SK-MEL-5 (cell line): ENCODE measurements at regions not wholly inside any gene's neighbourhood (a gene's known extent, or its start where the extent isn't known, plus 50 kb on each side); places are given as distances from the start of the nearest gene placed in this dataset.
"Not testable (repeated sequence)": the region's sequence is repeated elsewhere in the genome, so short reads cannot be mapped to it uniquely, and the experiment has no call there.

Experiments
- DNase-seq: peaks from one replicate; pipeline ENCODE4 v3.0.0-alpha.2; 2016; ENCODE audit warnings: low read depth, low spot score
- in situ Hi-C: cut with HindIII; loops from 2 replicates; pipeline ENCODE4 v1.10.0; 2016; ENCODE audit warnings: low sequenced_read_pairs, high pct_unique_total_duplicates, low pct_unique_long_range_greater_than_20kb

GRCh38 chr7:51606601-51607154, 290.1 kb upstream of the COBL start:
- in situ Hi-C loops: no loop called here
- DNase-seq: no peak

- DNase-seq: no peak
- in situ Hi-C loops: no loop called here
Observed at GRCh38 chr7:51602376-51602775, 285.8 kb upstream of the COBL start.

- in situ Hi-C loops: no loop called here
- DNase-seq: peak; percentile 20
Observed at GRCh38 chr7:51601461-51601860, 284.9 kb upstream of the COBL start.

GRCh38 chr7:51599935-51600334, 283.3 kb upstream of the COBL start:
- DNase-seq, in situ Hi-C loops: not testable (repeated sequence)

GRCh38 chr7:51593628-51594027, 277.0 kb upstream of the COBL start:
- in situ Hi-C loops: no loop called here

GRCh38 chr7:51592842-51593599, 276.4 kb upstream of the COBL start:
- DNase-seq: no peak
- in situ Hi-C loops: no loop called here

More at GRCh38 chr7:51593628-51594027, 277.0 kb upstream of the COBL start:
- no peak for DNase-seq

- no peak for DNase-seq
- in situ Hi-C loops: no loop called here
Observed at GRCh38 chr7:51591223-51591622, 274.6 kb upstream of the COBL start.

- no peak for DNase-seq
- in situ Hi-C loops: no loop called here
Observed at GRCh38 chr7:51590746-51591145, 274.1 kb upstream of the COBL start.

GRCh38 chr7:51589111-51589510, 272.5 kb upstream of the COBL start:
- in situ Hi-C loops: no loop called here
- DNase-seq: no peak

GRCh38 chr7:51587604-51588003, 271.0 kb upstream of the COBL start:
- in situ Hi-C loops: no loop called here
- no peak for DNase-seq

- in situ Hi-C loops: no loop called here
- no peak for DNase-seq
Observed at GRCh38 chr7:51577390-51577789, 260.8 kb upstream of the COBL start.

- DNase-seq: no peak
- in situ Hi-C loops: no loop called here
Observed at GRCh38 chr7:51569581-51569980, 253.0 kb upstream of the COBL start.

- DNase-seq: no peak
- in situ Hi-C loops: no loop called here
Observed at GRCh38 chr7:51569176-51569575, 252.6 kb upstream of the COBL start.

- in situ Hi-C loops: no loop called here
- DNase-seq: no peak
Observed at GRCh38 chr7:51551070-51551469, 234.5 kb upstream of the COBL start.

- in situ Hi-C loops: no loop called here
- DNase-seq: no peak
Observed at GRCh38 chr7:51545131-51545530, 228.5 kb upstream of the COBL start.

GRCh38 chr7:51543801-51544553, 227.4 kb upstream of the COBL start:
- in situ Hi-C loops: no loop called here
- no peak for DNase-seq

- in situ Hi-C loops, DNase-seq: not testable (repeated sequence)
Observed at GRCh38 chr7:51540906-51541305, 224.3 kb upstream of the COBL start.

GRCh38 chr7:51539840-51540239, 223.2 kb upstream of the COBL start:
- DNase-seq: no peak
- in situ Hi-C loops: no loop called here

GRCh38 chr7:51528172-51528571, 211.6 kb upstream of the COBL start:
- in situ Hi-C loops: no loop called here
- no peak for DNase-seq
